IMR-90 (cell line): ENCODE measurements at regions not wholly inside any gene's neighbourhood (a gene's known extent, or its start where the extent isn't known, plus 50 kb on each side); places are given as distances from the start of the nearest gene placed in this dataset.

Source experiments
- ATAC-seq: fragments of 200-7000 bp; cut with Tn5 transposase; 2 replicates; pipeline ENCODE4 v1.9.1; 2020; ENCODE audit warnings: low read depth, mild to moderate bottlenecking, moderate library complexity
- BruUV-seq: library from RNA; stranded (reverse); fragments of 400-500 nt; replicated peaks from 2 replicates; lab custom pipeline; 2021; lab: Mats Ljungman, UMichigan
- CTCF ChIA-PET: fragments of 300-600 bp; formaldehyde crosslinking; extraction: SDS; loops from one replicate; lab custom pipeline; 2021; ENCODE audit warnings: antibody characterized with exemption; lab: Yijun Ruan, JAX
- POLR2A ChIA-PET: fragments of 300-600 bp; sonication (Branson Sonifier 250); formaldehyde crosslinking; loops from one replicate; lab custom pipeline; 2022; ENCODE audit warnings: antibody characterized with exemption; ENCODE audit not compliant: unreplicated experiment; lab: Charles Lee
- DNase-seq: peaks from one replicate; pipeline ENCODE4 v3.0.0; 2013
- H2AFZ ChIP-seq: replicated peaks from 2 replicates; pipeline ENCODE3; 2013; ENCODE audit warnings: low read length, mild to moderate bottlenecking; ENCODE audit not compliant: poor library complexity
- H2AK5ac ChIP-seq: 2 replicates; pipeline ENCODE4 v1.6.1; 2013; ENCODE audit warnings: low read depth, low read length, inconsistent platforms
- H2AK9ac ChIP-seq: replicated peaks from 2 replicates; pipeline ENCODE3; 2013; ENCODE audit warnings: mild to moderate bottlenecking, low read depth, low read length, moderate library complexity; ENCODE audit not compliant: poor library complexity
- H2BK120ac ChIP-seq: 2 replicates; pipeline ENCODE4 v1.6.1; 2013; ENCODE audit warnings: low read depth, low read length, inconsistent platforms
- H2BK15ac ChIP-seq: 3 replicates; pipeline ENCODE4 v1.6.1; 2013; ENCODE audit warnings: low read depth, low read length, inconsistent platforms
- H2BK20ac ChIP-seq: 2 replicates; pipeline ENCODE4 v1.6.1; 2013; ENCODE audit warnings: low read depth, mild to moderate bottlenecking, inconsistent platforms, low read length, moderate library complexity
- H2BK5ac ChIP-seq: 2 replicates; pipeline ENCODE4 v1.6.1; 2013; ENCODE audit warnings: mild to moderate bottlenecking, low read depth, low read length, inconsistent platforms; ENCODE audit not compliant: poor library complexity, severe bottlenecking
- H3K14ac ChIP-seq: replicated peaks from 2 replicates; pipeline ENCODE4 v1.6.1; 2013; ENCODE audit warnings: low read depth, low read length, inconsistent platforms
- H3K18ac ChIP-seq: 2 replicates; pipeline ENCODE4 v1.6.1; 2013; ENCODE audit warnings: low read depth, low read length, control low read depth
- H3K23ac ChIP-seq: 2 replicates; pipeline ENCODE4 v1.6.1; 2013; ENCODE audit warnings: low read depth, low read length, inconsistent platforms
- H3K27ac ChIP-seq: 2 replicates; pipeline ENCODE4 v1.5.1; 2013; ENCODE audit warnings: mild to moderate bottlenecking, control low read depth, low read length; ENCODE audit not compliant: insufficient read depth
- H3K27me3 ChIP-seq: 2 replicates; pipeline ENCODE4 v1.6.1; 2013; ENCODE audit warnings: low read length; ENCODE audit not compliant: control insufficient read depth, insufficient read depth
- H3K36me3 ChIP-seq: 2 replicates; pipeline ENCODE4 v1.6.1; 2013; ENCODE audit warnings: low read length, mixed read lengths; ENCODE audit not compliant: control insufficient read depth, insufficient read depth
- H3K4ac ChIP-seq: 2 replicates; pipeline ENCODE4 v1.6.1; 2013; ENCODE audit warnings: low read depth, low read length, inconsistent platforms
- H3K4me1 ChIP-seq: 2 replicates; pipeline ENCODE4 v1.6.1; 2013; ENCODE audit warnings: low read length, mixed read lengths; ENCODE audit not compliant: control insufficient read depth, insufficient read depth
- H3K4me2 ChIP-seq: 2 replicates; pipeline ENCODE4 v1.6.1; 2013; ENCODE audit warnings: low read depth, mild to moderate bottlenecking, control low read depth, low read length, moderate library complexity
- H3K4me3 ChIP-seq: 2 replicates; pipeline ENCODE4 v1.5.1; 2013; ENCODE audit warnings: low read depth, mild to moderate bottlenecking, control low read depth, low read length, moderate library complexity; ENCODE audit not compliant: insufficient read depth
- H3K56ac ChIP-seq: 2 replicates; pipeline ENCODE4 v1.6.1; 2013; ENCODE audit warnings: low read length, inconsistent platforms; ENCODE audit not compliant: insufficient read depth; ENCODE audit errors: extremely low read depth
- H3K79me1 ChIP-seq, 2 experiments: 2 replicates each; pipeline ENCODE4 v1.6.1; 2013; ENCODE audit warnings: low read length in 2 of 2, inconsistent platforms in 1 of 2, low read depth in 1 of 2
- H3K9ac ChIP-seq: 2 replicates; pipeline ENCODE4 v1.6.1; 2013; ENCODE audit warnings: low read depth, low read length, control low read depth
- H3K9me1 ChIP-seq: 2 replicates; pipeline ENCODE4 v1.6.1; 2013; ENCODE audit warnings: low read length, inconsistent platforms; ENCODE audit not compliant: insufficient read depth
- H3K9me3 ChIP-seq: 2 replicates; pipeline ENCODE4 v1.6.1; 2013; ENCODE audit warnings: low read length; ENCODE audit not compliant: control insufficient read depth, insufficient read depth
- H4K20me1 ChIP-seq: 2 replicates; pipeline ENCODE4 v1.6.1; 2013; ENCODE audit warnings: low read length, inconsistent platforms; ENCODE audit not compliant: insufficient read depth
- H4K5ac ChIP-seq: 2 replicates; pipeline ENCODE4 v1.6.1; 2013; ENCODE audit warnings: mild to moderate bottlenecking, low read depth, low read length, control low read depth
- H4K8ac ChIP-seq, 2 experiments: 2 replicates each; pipeline ENCODE4 v1.6.1; 2013; ENCODE audit warnings: low read depth in 2 of 2, low read length in 2 of 2, control low read depth in 1 of 2, inconsistent platforms in 1 of 2
- H4K91ac ChIP-seq: 2 replicates; pipeline ENCODE4 v1.6.1; 2013; ENCODE audit warnings: low read depth, low read length, inconsistent platforms; ENCODE audit not compliant: insufficient read depth
- BHLHE40 ChIP-seq: fragments of 150-350 bp; IDR thresholded peaks from 2 replicates; pipeline ENCODE4 v1.6.1; 2016; ENCODE audit warnings: mild to moderate bottlenecking, low read depth, low read length
- CEBPB ChIP-seq: IDR thresholded peaks from 2 replicates; pipeline ENCODE4 v1.6.1; 2012; ENCODE audit warnings: low read depth, low read length, improper control_type of control experiment
- FOS ChIP-seq: fragments of 150-350 bp; IDR thresholded peaks from 2 replicates; pipeline ENCODE4 v1.6.1; 2016; ENCODE audit warnings: low read depth, low read length
- MAFK ChIP-seq: IDR thresholded peaks from 2 replicates; pipeline ENCODE4 v1.6.1; 2012; ENCODE audit warnings: low read depth, low read length, improper control_type of control experiment
- MAZ ChIP-seq: IDR thresholded peaks from 2 replicates; pipeline ENCODE4 v1.6.1; 2012; ENCODE audit warnings: low read depth, mild to moderate bottlenecking, low read length, improper control_type of control experiment, moderate library complexity, borderline replicate concordance
- MXI1 ChIP-seq: IDR thresholded peaks from 2 replicates; pipeline ENCODE4 v1.6.1; 2012; ENCODE audit warnings: low read depth, mild to moderate bottlenecking, low read length, moderate library complexity, borderline replicate concordance
- POLR2A ChIP-seq: IDR thresholded peaks from 2 replicates; pipeline ENCODE4 v1.6.1; 2012; ENCODE audit warnings: mild to moderate bottlenecking, low read depth, low read length
- RAD21 ChIP-seq: IDR thresholded peaks from 2 replicates; pipeline ENCODE4 v1.6.1; 2012; ENCODE audit warnings: low read length, improper control_type of control experiment
- RCOR1 ChIP-seq: IDR thresholded peaks from 2 replicates; pipeline ENCODE4 v1.6.1; 2012; ENCODE audit warnings: mild to moderate bottlenecking, low read length, improper control_type of control experiment; ENCODE audit not compliant: insufficient replicate concordance
- SMC3 ChIP-seq: fragments of 150-350 bp; IDR thresholded peaks from 2 replicates; pipeline ENCODE4 v1.6.1; 2016; ENCODE audit warnings: low read depth, mild to moderate bottlenecking, antibody characterized with exemption, low read length, moderate library complexity
- WGBS, 2 experiments: methylation state at CpG; one replicate each; pipeline versions ENCODE4 v1.1.5 to v1.1.7; 2013; ENCODE audit warnings: missing lambda C conversion rate in 2 of 2; ENCODE audit not compliant: insufficient read length in 1 of 2; ENCODE audit errors: extremely low coverage in 2 of 2; 5-methylcytosine and 5-hydroxymethylcytosine counted together
- dilution Hi-C: fragments of 300-500 bp; cut with HindIII; formaldehyde crosslinking; loops from one replicate; pipeline ENCODE4 v1.14.3; 2018; ENCODE audit warnings: low sequenced_read_pairs; ENCODE audit not compliant: unreplicated experiment
- in situ Hi-C: fragments of 300-500 bp; cut with MboI; formaldehyde crosslinking; loops from 3 replicates; pipeline ENCODE4 v1.14.3; 2019; ENCODE audit warnings: low sequenced_read_pairs, inconsistent platforms, mixed read lengths
- intact Hi-C: fragments of 100-400 bp; cut with micrococcal nuclease; formaldehyde crosslinking; loops from 2 replicates; pipeline ENCODE4 v1.10.0; 2022
- TF ChIP-seq, protein P1 (sequence below): conservative IDR thresholded peaks from 2 replicates; pipeline ENCODE4 v1.5.1; 2012; ENCODE audit warnings: mild to moderate bottlenecking, low read depth, low read length, improper control_type of control experiment
- TF ChIP-seq, protein P2 (sequence below): fragments of 150-350 bp; IDR thresholded peaks from 2 replicates; pipeline ENCODE4 v1.6.1; 2016; ENCODE audit warnings: low read depth, mild to moderate bottlenecking, low read length, moderate library complexity, borderline replicate concordance

DNA sequence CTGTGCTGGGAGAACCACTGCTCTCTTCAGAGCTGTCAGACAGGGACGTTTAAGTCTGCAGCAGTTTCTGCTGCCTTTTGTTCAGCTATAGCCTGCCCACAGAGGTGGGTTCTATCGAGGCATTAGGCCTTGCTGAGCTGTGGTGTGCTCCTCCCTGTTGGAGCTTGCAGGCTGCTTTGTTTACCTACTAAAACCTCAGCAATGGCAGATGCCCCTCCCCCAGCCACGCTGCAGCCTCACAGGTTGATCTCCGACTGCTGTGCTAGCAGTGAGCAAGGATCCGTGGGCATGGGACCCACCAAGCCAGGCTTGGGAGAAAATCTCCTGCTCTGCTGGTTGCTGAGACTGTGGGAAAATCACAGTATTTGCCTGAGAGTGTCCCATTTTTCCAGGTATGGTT, 133.8 kb upstream of the UBQLN2 start:
- no CpG with 5 or more reads among the region's 5 CpGs for WGBS, 2 experiments
- no peaks in the 10 kb centered on the region for H3K36me3 ChIP-seq
- H3K4ac ChIP-seq: no peak overlapping the region
- peaks cover 2% of the 10 kb centered on the region; the same call in 1 of the 2 replicates for H3K9me3 ChIP-seq
- H4K91ac ChIP-seq: no peak overlapping the region
- intact Hi-C loops (no loop called here), in situ Hi-C loops (no loop called here), dilution Hi-C loops (no loop called here)
- H4K5ac ChIP-seq: no peak overlapping the region
- no peak overlapping the region for H2BK20ac ChIP-seq
- H2BK5ac ChIP-seq: no peak overlapping the region
- BruUV-seq: no TSS peak
- H3K27ac ChIP-seq: no peak overlapping the region
- H3K79me1 ChIP-seq: no peaks in the 10 kb centered on the region
- no peak for TF ChIP-seq MAZ
- no peak for TF ChIP-seq RAD21
- no peak for TF ChIP-seq BHLHE40
- no peak for TF ChIP-seq MAFK
- no peak for TF ChIP-seq SMC3
- TF ChIP-seq, protein P1, sequence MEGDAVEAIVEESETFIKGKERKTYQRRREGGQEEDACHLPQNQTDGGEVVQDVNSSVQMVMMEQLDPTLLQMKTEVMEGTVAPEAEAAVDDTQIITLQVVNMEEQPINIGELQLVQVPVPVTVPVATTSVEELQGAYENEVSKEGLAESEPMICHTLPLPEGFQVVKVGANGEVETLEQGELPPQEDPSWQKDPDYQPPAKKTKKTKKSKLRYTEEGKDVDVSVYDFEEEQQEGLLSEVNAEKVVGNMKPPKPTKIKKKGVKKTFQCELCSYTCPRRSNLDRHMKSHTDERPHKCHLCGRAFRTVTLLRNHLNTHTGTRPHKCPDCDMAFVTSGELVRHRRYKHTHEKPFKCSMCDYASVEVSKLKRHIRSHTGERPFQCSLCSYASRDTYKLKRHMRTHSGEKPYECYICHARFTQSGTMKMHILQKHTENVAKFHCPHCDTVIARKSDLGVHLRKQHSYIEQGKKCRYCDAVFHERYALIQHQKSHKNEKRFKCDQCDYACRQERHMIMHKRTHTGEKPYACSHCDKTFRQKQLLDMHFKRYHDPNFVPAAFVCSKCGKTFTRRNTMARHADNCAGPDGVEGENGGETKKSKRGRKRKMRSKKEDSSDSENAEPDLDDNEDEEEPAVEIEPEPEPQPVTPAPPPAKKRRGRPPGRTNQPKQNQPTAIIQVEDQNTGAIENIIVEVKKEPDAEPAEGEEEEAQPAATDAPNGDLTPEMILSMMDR: no peak
- TF ChIP-seq POLR2A: no peak
- no peak for TF ChIP-seq FOS
- no peak for TF ChIP-seq RCOR1
- TF ChIP-seq, protein P2, sequence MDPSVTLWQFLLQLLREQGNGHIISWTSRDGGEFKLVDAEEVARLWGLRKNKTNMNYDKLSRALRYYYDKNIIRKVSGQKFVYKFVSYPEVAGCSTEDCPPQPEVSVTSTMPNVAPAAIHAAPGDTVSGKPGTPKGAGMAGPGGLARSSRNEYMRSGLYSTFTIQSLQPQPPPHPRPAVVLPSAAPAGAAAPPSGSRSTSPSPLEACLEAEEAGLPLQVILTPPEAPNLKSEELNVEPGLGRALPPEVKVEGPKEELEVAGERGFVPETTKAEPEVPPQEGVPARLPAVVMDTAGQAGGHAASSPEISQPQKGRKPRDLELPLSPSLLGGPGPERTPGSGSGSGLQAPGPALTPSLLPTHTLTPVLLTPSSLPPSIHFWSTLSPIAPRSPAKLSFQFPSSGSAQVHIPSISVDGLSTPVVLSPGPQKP: no peak
- no peak for TF ChIP-seq CEBPB
- TF ChIP-seq MXI1: no peak
- H3K9ac ChIP-seq: no peak overlapping the region
- no peak overlapping the region for H2AK5ac ChIP-seq
- no peaks in the 10 kb centered on the region for H3K27me3 ChIP-seq
- POLR2A ChIA-PET: no interaction called here
- H4K8ac ChIP-seq: no peak overlapping the region
- H3K9me1 ChIP-seq: no peaks in the 10 kb centered on the region
- H3K14ac ChIP-seq: no peak overlapping the region
- H2BK15ac ChIP-seq: no peak overlapping the region
- no peak overlapping the region for H3K56ac ChIP-seq
- no peaks in the 10 kb centered on the region for H4K20me1 ChIP-seq
- H3K18ac ChIP-seq: no peak overlapping the region
- CTCF ChIA-PET: no interaction called here
- H3K4me3 ChIP-seq: no peak overlapping the region
- H2BK120ac ChIP-seq: no peak overlapping the region
- no peak overlapping the region for H3K4me2 ChIP-seq
- no peaks in the 10 kb centered on the region for H3K4me1 ChIP-seq
- no peak overlapping the region for H3K23ac ChIP-seq
- no peak overlapping the region for H2AFZ ChIP-seq
- H2AK9ac ChIP-seq: no peak overlapping the region
- ATAC-seq (no peak), DNase-seq (no peak)
